Heart left ventricle (tissue), 16 donors: ENCODE measurements at regions not wholly inside any gene's neighbourhood (a gene's known extent, or its start where the extent isn't known, plus 50 kb on each side); places are given as distances from the start of the nearest gene placed in this dataset.
"Not testable (repeated sequence)": the region's sequence is repeated elsewhere in the genome, so short reads cannot be mapped to it uniquely, and the experiment has no call there.

ENCODE experiments used
- ATAC-seq, 4 donors: fragments of 200-7000 bp; cut with Tn5 transposase; one replicate each; pipeline ENCODE4 v1.9.1; 2020 to 2022; ENCODE audit warnings: moderate library complexity in 4 of 4, mild to moderate bottlenecking in 3 of 4, moderate number of reproducible peaks in 1 of 4
- DNase-seq, 5 donors: peaks; one replicate each; pipeline ENCODE4 v3.0.0-alpha.2; 2020
- H3K27ac ChIP-seq, 12 donors: fragments of 200-600 bp; sonication (generic) in 4 of 12; one replicate each; pipeline versions ENCODE4 v1.5.0 to v1.8.0; 2016 to 2022; ENCODE audit warnings: mild to moderate bottlenecking in 2 of 12
- H3K27me3 ChIP-seq, 9 donors: fragments of 200-600 bp; sonication (generic) in 2 of 9; one replicate each; pipeline versions ENCODE4 v1.5.1 to v1.8.0; 2016 to 2022; ENCODE audit warnings: mild to moderate bottlenecking in 3 of 9
- H3K36me3 ChIP-seq, 9 donors: fragments of 200-600 bp; sonication (generic) in 2 of 9; one replicate each; pipeline versions ENCODE4 v1.5.0 to v1.8.0; 2018 to 2022; ENCODE audit warnings: mild to moderate bottlenecking in 2 of 9
- H3K4me1 ChIP-seq, 12 donors: fragments of 200-600 bp; sonication (generic) in 4 of 12; one replicate each; pipeline versions ENCODE4 v1.5.0 to v1.8.0; 2016 to 2022; ENCODE audit warnings: mild to moderate bottlenecking in 3 of 12
- H3K4me3 ChIP-seq, 12 donors: fragments of 200-600 bp; sonication (generic) in 4 of 12; one replicate each; pipeline versions ENCODE4 v1.5.0 to v1.8.0; 2017 to 2022; ENCODE audit warnings: mild to moderate bottlenecking in 9 of 12, moderate library complexity in 4 of 12
- H3K9me3 ChIP-seq, 12 donors: fragments of 200-600 bp; sonication (generic) in 4 of 12; one replicate each; pipeline versions ENCODE4 v1.5.0 to v1.8.0; 2016 to 2022; ENCODE audit warnings: mild to moderate bottlenecking in 1 of 12
- CTCF ChIP-seq, 12 donors: fragments of 200-600 bp; sonication (generic) in 4 of 12; IDR thresholded peaks; one replicate each; pipeline versions ENCODE4 v1.5.0 to v1.8.0; 2018 to 2022; ENCODE audit warnings: antibody characterized with exemption in 12 of 12, mild to moderate bottlenecking in 5 of 12
- POLR2A ChIP-seq, 2 donors: fragments of 450-650 bp; IDR thresholded peaks; one replicate each; pipeline ENCODE4 v1.6.1; 2017; ENCODE audit warnings: antibody characterized with exemption in 2 of 2, mild to moderate bottlenecking in 2 of 2, moderate library complexity in 2 of 2
- WGBS, 4 donors: extraction: QIAGEN DNeasy Blood & Tissue Kit in 2 of 4; methylation state at CpG; one replicate each; pipeline versions ENCODE4 v1.1.5 to v1.1.7; 2013 to 2018; 5-methylcytosine and 5-hydroxymethylcytosine counted together
- intact Hi-C, 10 donors: fragments of 100-400 bp; cut with DNase I; formaldehyde crosslinking; loops; one replicate each; pipeline versions ENCODE4 v1.11.1 to v1.14.2; 2022
- donor health status: ischemic (EF 13 %, LVEDD 7.1; RV severe dilation, severe dysfunction).
- donor health status: healthy with polysubstance abuse.
- donor health status: DM: no; HTN: yes; CAD: no.
- donor health status: DM: no; HTN: no; CAD: no.
- donor health status: ischemic (EF 25% LVEDD 6.9; RV normal size, moderate dysfunction).
- donor health status: ischemic (EF 25% LVEDD 5.7; RV mildly dilated, moderate dysfunction).
- donor health status: healthy.
- donor health status: DM: yes; HTN: yes; CAD: no.
- donor health status: ischemic (EF 35%, LVEDD 5.7; RV mildly dilated, moderate dysfunction).
- donor health status: nonischemic (EF 11% LVEDD 7.7; RV severe dilation, severe dysfunction).
- donor health status: DM: yes; HTN: yes; CAD: no.
- donor health status: PGD.
- donor health status: ischemic (EF 29% LVEDD 5.4; RV normal size, mild dysfunction).
- donor health status: nonischemic (EF 23%, LVEDD 6.1; RV moderate dilation, normal function).

GRCh38 chr5:108461628-108462367, 79.9 kb upstream of the FBXL17 start:
- Histone ChIP-seq H3K9me3 (no peaks in the 10 kb centered on the region), H3K4me3 (no peak overlapping the region), H3K4me1 (no peaks in the 10 kb centered on the region), H3K27ac (no peak overlapping the region), H3K27me3 (no peaks in the 10 kb centered on the region), H3K36me3 (no peaks in the 10 kb centered on the region)
- ATAC-seq: no peak
- no peak for TF ChIP-seq POLR2A (IDR thresholded peaks at IDR 0.05)
- TF ChIP-seq CTCF (IDR thresholded peaks at IDR 0.05): no peak
- DNase-seq: no peak
- 63 to 80% (median 70%) methylated on average over 1 of the region's 1 CpG for WGBS, 4 donors
- intact Hi-C loops: no loop called here

DNA sequence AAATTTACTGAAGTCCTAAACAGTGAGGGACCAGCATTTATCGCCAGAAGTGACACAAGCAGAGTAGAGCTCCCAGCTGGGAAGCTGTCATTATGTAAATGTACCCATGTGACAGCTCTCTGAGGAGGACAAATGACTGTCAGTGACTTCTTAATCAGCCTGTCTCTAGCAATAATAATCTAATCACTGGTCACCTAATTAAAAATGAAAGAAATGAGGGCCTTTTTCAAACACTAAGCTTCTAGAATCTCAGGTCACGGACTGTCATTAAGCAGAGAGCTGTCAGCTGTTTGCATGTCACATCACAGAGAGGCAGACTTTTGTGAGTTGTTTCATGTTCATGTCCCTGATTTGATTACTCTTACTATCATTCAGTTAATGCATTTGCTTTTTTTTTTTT, 77.9 kb upstream of the FBXL17 start:
- no peak for TF ChIP-seq CTCF (IDR thresholded peaks at IDR 0.05)
- no peak overlapping the region for H3K27ac ChIP-seq
- ATAC-seq: no peak
- intact Hi-C loops: no loop called here
- H3K9me3 ChIP-seq: peaks cover 0 to 13% (median 0%) of the 10 kb centered on the region in 12 donors
- H3K27me3 ChIP-seq: no peaks in the 10 kb centered on the region
- H3K4me1 ChIP-seq: no peaks in the 10 kb centered on the region
- DNase-seq: no peak
- whole genome bisulfite sequencing, 4 donors: 60 to 76% (median 67%) methylated on average over 2 of the region's 2 CpGs
- H3K36me3 ChIP-seq: no peaks in the 10 kb centered on the region
- no peak overlapping the region for H3K4me3 ChIP-seq

- H3K9me3 ChIP-seq: peaks cover 0 to 13% (median 1%) of the 10 kb centered on the region in 12 donors
- no peak for TF ChIP-seq CTCF (IDR thresholded peaks at IDR 0.05)
- no peak for TF ChIP-seq POLR2A (IDR thresholded peaks at IDR 0.05)
- intact Hi-C loops: no loop called here
- DNase-seq (no peak), ATAC-seq (no peak)
- no peak overlapping the region for H3K27ac ChIP-seq
- no peaks in the 10 kb centered on the region for H3K36me3 ChIP-seq
- no peaks in the 10 kb centered on the region for H3K27me3 ChIP-seq
- H3K4me1 ChIP-seq: no peaks in the 10 kb centered on the region
- H3K4me3 ChIP-seq: no peak overlapping the region
These were observed 69.4 kb upstream of the FBXL17 start for GRCh38 chr5:108451269-108451668.

DNA sequence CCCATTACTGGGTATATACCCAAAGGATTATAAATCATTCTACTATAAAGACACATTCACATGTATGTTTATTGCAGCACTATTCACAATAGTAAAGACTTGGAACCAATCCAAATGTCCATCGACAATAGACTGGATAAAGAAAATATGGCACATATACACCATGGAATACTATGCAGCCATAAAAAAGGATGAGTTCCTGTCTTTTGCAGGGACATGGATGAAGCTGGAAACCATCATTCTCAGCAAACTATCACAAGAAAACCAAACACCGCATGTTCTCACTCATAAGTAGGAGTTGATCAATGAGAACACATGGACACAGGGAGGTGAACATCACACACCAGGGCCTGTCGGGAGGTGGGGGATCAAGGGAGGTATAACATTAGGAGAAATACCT, 62.2 kb upstream of the FBXL17 start:
- WGBS, 4 donors: 89 to 97% (median 95%) methylated on average over 3 of the region's 3 CpGs
- ATAC-seq, H3K36me3 ChIP-seq, DNase-seq, intact Hi-C loops, H3K27me3 ChIP-seq, H3K27ac ChIP-seq, H3K4me3 ChIP-seq, H3K4me1 ChIP-seq: not testable (repeated sequence)
- peaks cover 0 to 14% (median 0%) of the 10 kb centered on the region in 12 donors for H3K9me3 ChIP-seq

DNA sequence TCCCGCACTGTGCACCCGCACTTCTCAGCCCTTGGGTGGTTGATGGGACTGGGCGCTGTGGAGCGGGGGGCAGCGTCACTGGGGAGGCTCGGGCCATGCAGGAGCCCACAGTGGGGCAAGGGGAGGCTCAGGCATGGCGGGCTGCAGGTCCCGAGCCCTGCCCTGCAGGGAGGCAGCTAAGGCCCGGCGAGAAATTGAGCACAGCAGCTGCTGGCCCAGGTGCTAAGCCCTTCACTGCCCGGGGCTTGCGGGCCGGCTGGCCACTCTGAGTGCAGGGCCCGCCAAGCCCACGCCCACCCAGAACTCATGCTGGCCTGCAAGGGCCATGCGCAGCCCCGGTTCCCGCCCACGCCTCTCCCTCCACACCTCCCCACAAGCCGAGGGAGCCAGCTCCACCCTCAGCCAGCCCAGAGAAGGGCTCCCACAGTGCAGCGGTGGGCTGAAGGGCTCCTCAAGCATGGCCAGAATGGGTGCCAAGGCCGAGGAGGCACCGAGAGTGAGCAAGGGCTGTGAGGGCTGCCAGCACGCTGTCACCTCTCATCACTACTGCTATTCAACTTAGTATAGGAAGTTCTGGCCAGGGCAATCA, 60.3 kb upstream of the FBXL17 start:
- H3K4me3 ChIP-seq, intact Hi-C loops, DNase-seq, H3K27ac ChIP-seq, H3K27me3 ChIP-seq, ATAC-seq, H3K4me1 ChIP-seq, H3K36me3 ChIP-seq: not testable (repeated sequence)
- 80 to 94% (median 91%) methylated on average over 4 to 24 of the region's 24 CpGs for WGBS, 4 donors
- peaks cover 0 to 14% (median 0%) of the 10 kb centered on the region in 12 donors for H3K9me3 ChIP-seq
